GM23248 (cell line): ENCODE measurements at regions not wholly inside any gene's neighbourhood (a gene's known extent, or its start where the extent isn't known, plus 50 kb on each side); places are given as distances from the start of the nearest gene placed in this dataset.

Experiments used
- EZH2 ChIP-seq: fragments of 200-600 bp; sonication (generic); IDR thresholded peaks from 2 replicates; pipeline ENCODE4 v1.6.1; 2018; ENCODE audit warnings: antibody characterized with exemption, mild to moderate bottlenecking; ENCODE audit not compliant: insufficient read depth, poor library complexity, severe bottlenecking
- EZH2phosphoT487 ChIP-seq: fragments of 200-600 bp; sonication (generic); IDR thresholded peaks from 2 replicates; pipeline ENCODE4 v1.6.1; 2018; ENCODE audit warnings: antibody characterized with exemption, moderate library complexity, mild to moderate bottlenecking, low read depth; ENCODE audit not compliant: insufficient read depth

GRCh38 chr4:117164338-117164737 is 79.0 kb upstream of the TRAM1L1 start:
- TF ChIP-seq EZH2 (no peak), EZH2phosphoT487 (no peak)
